AG08395 (cell line): ENCODE measurements at regions not wholly inside any gene's neighbourhood (a gene's known extent, or its start where the extent isn't known, plus 50 kb on each side); places are given as distances from the start of the nearest gene placed in this dataset.

Source experiments
- DNase-seq: peaks from one replicate; pipeline ENCODE4 v3.0.0; 2012; ENCODE audit warnings: mixed read lengths, low spot score

GRCh38 chr20:4303136-4303535 is 54.0 kb upstream of the ADRA1D start:
- DNase-seq = no peak

DNA sequence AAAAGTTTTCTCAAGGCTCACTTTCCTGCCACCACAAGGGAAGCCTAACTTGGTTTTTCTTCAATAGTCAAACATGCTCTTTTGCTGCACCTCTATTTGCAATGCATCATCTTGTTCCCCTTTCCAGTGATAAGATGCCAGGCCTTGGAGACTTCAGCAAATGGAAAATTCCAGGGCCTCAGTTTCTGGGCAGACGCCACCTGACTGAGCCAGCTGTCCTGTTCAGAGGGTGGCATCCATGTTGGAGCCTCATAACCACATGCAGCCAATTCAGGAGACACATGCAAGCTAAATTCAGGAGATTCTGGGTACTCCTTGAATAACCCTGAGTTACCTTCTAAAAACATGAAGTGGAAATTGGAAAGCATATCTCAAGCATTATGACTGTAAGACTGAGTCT is 51.8 kb upstream of the ADRA1D start:
- DNase-seq = no peak

GRCh38 chr20:4300401-4300800 is 51.3 kb upstream of the ADRA1D start:
- DNase-seq = no peak

DNA sequence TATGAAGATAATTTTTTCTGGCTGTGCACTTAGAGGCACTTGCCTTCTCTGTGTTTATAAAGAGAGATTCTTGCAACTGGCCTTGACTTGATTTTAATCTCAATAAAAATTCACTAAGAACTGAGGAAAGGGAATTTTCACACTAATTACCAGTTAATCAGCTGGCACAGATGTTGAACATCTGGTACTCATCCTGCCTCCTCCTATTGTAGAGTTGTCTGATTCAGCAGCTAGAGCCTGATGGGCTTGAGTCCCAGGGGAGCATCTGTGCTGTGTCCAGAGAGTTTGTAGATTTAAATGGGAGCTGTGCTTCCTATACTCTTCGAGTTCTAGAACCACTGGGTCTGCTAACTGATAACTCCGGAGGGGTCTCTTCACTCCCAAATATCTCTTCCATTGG is 50.7 kb upstream of the ADRA1D start:
- DNase-seq = peak; percentile 71

DNA sequence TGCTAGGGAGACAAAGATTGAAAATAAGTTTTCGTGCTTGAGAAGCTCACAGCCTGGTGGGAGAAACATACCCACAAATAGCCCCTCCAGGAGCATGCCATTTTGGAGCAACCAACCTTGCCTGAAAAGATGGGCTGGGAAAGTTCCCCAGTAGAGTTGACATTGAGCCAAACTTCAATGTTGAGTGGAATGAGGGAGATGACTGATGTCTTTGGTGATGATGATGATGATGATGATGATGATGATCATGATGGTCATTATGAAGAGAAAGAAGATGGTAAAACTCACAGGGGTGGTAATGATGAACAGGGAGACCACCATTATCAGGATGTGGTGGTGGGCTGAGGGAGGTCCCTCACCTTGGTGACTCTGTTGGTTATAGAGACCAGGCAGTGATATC is 50.1 kb upstream of the ADRA1D start:
- no peak for DNase-seq
